ENCODE measurements at regions not wholly inside any gene's neighbourhood (a gene's known extent, or its start where the extent isn't known, plus 50 kb on each side); places are given as distances from the start of the nearest gene placed in this dataset.

- TF ChIP-seq CTCF (IDR thresholded peaks at IDR 0.05) (no peak), POLR2A (IDR thresholded peaks at IDR 0.05) (no peak)
These were observed 507.2 kb downstream of the TNS3 start for GRCh38 chr7:47074702-47075153.
